Trophoblast cell (in vitro differentiated cells and primary cell): ENCODE measurements at regions not wholly inside any gene's neighbourhood (a gene's known extent, or its start where the extent isn't known, plus 50 kb on each side); places are given as distances from the start of the nearest gene placed in this dataset.

Source experiments
- DNase-seq, 2 donors: peaks; one replicate each; pipeline ENCODE4 v3.0.0-alpha.2; 2016
- H2AFZ ChIP-seq: 2 replicates; pipeline ENCODE4 v1.6.1; 2013; ENCODE audit warnings: low read length, moderate library complexity, mild to moderate bottlenecking; ENCODE audit not compliant: insufficient read depth, poor library complexity
- H2AK5ac ChIP-seq: 2 replicates; pipeline ENCODE4 v1.6.1; 2013; ENCODE audit warnings: mild to moderate bottlenecking, low read length
- H2BK120ac ChIP-seq: 2 replicates; pipeline ENCODE4 v1.6.1; 2013; ENCODE audit warnings: low read length, mild to moderate bottlenecking, moderate library complexity; ENCODE audit not compliant: insufficient read depth, poor library complexity
- H2BK12ac ChIP-seq: 2 replicates; pipeline ENCODE4 v1.6.1; 2013; ENCODE audit warnings: mild to moderate bottlenecking, low read length, moderate library complexity
- H2BK5ac ChIP-seq: 2 replicates; pipeline ENCODE4 v1.6.1; 2013; ENCODE audit warnings: low read length, low read depth, moderate library complexity, mild to moderate bottlenecking; ENCODE audit not compliant: poor library complexity
- H3K14ac ChIP-seq: 2 replicates; pipeline ENCODE4 v1.6.1; 2013; ENCODE audit warnings: mild to moderate bottlenecking, low read length
- H3K18ac ChIP-seq: 2 replicates; pipeline ENCODE4 v1.6.1; 2013; ENCODE audit warnings: mild to moderate bottlenecking, low read length
- H3K23ac ChIP-seq: 2 replicates; pipeline ENCODE4 v1.6.1; 2013; ENCODE audit warnings: low read length
- H3K27ac ChIP-seq: 2 replicates; pipeline ENCODE4 v1.5.1; 2013; ENCODE audit warnings: low read depth, mild to moderate bottlenecking, inconsistent platforms, low read length, moderate library complexity
- H3K27me3 ChIP-seq: 2 replicates; pipeline ENCODE4 v1.6.1; 2013; ENCODE audit warnings: inconsistent platforms, mild to moderate bottlenecking, low read length, moderate library complexity; ENCODE audit not compliant: insufficient read depth
- H3K36me3 ChIP-seq, 2 experiments: 1 replicate in 1 of 2; 2 replicates in 1 of 2; pipeline ENCODE4 v1.6.1; 2013; ENCODE audit warnings: low read length in 2 of 2, mild to moderate bottlenecking in 2 of 2, moderate library complexity in 1 of 2; ENCODE audit not compliant: insufficient read depth in 2 of 2, control insufficient read depth in 1 of 2
- H3K4ac ChIP-seq: 2 replicates; pipeline ENCODE4 v1.6.1; 2013; ENCODE audit warnings: low read depth, mild to moderate bottlenecking, low read length, moderate library complexity
- H3K4me1 ChIP-seq, 2 experiments: 1 replicate in 1 of 2; 2 replicates in 1 of 2; pipeline ENCODE4 v1.6.1; 2013; ENCODE audit warnings: low read length in 2 of 2, mild to moderate bottlenecking in 2 of 2, moderate library complexity in 1 of 2; ENCODE audit not compliant: insufficient read depth in 2 of 2, control insufficient read depth in 1 of 2
- H3K4me2 ChIP-seq: 2 replicates; pipeline ENCODE4 v1.6.1; 2013; ENCODE audit warnings: inconsistent platforms, mild to moderate bottlenecking, low read length, moderate library complexity
- H3K4me3 ChIP-seq: 2 replicates; pipeline ENCODE4 v1.5.1; 2013; ENCODE audit warnings: mild to moderate bottlenecking, low read depth, low read length, inconsistent platforms
- H3K79me1 ChIP-seq: one replicate; pipeline ENCODE4 v1.6.1; 2013; ENCODE audit warnings: low read length
- H3K79me2 ChIP-seq: 2 replicates; pipeline ENCODE4 v1.6.1; 2013; ENCODE audit warnings: low read length, mild to moderate bottlenecking; ENCODE audit not compliant: control insufficient read depth, insufficient read depth, poor library complexity
- H3K9ac ChIP-seq: 2 replicates; pipeline ENCODE4 v1.6.1; 2013; ENCODE audit warnings: mild to moderate bottlenecking, low read length
- H3K9me3 ChIP-seq: 2 replicates; pipeline ENCODE4 v1.6.1; 2013; ENCODE audit warnings: low read depth, mild to moderate bottlenecking, control low read depth, inconsistent platforms, low read length; ENCODE audit not compliant: insufficient read depth
- H4K12ac ChIP-seq: 2 replicates; pipeline ENCODE4 v1.6.1; 2013; ENCODE audit warnings: low read depth, mild to moderate bottlenecking, low read length, moderate library complexity
- H4K8ac ChIP-seq: 2 replicates; pipeline ENCODE4 v1.6.1; 2013; ENCODE audit warnings: low read depth, mild to moderate bottlenecking, low read length, moderate library complexity
- H4K91ac ChIP-seq: one replicate; pipeline ENCODE4 v1.6.1; 2013; ENCODE audit warnings: low read depth, mild to moderate bottlenecking, low read length, moderate library complexity
- WGBS: extraction: QIAGEN DNeasy Blood & Tissue Kit; methylation state at CpG from one replicate; pipeline ENCODE4 v1.1.7; 2013; ENCODE audit warnings: missing lambda C conversion rate; ENCODE audit not compliant: insufficient read length, insufficient coverage; ENCODE audit errors: extremely low coverage; 5-methylcytosine and 5-hydroxymethylcytosine counted together

GRCh38 chr4:28357990-28358389 lies 1497.3 kb downstream of the STIM2 start:
- H3K79me1 ChIP-seq = no peaks in the 10 kb centered on the region
- no peak overlapping the region for H3K9ac ChIP-seq
- H4K8ac ChIP-seq = no peak overlapping the region
- no peak overlapping the region for H3K27ac ChIP-seq
- no peak overlapping the region for H2AK5ac ChIP-seq
- no peak overlapping the region for H2BK12ac ChIP-seq
- H3K9me3 ChIP-seq = no peaks in the 10 kb centered on the region
- H3K14ac ChIP-seq = no peak overlapping the region
- H3K4me3 ChIP-seq = no peak overlapping the region
- no peaks in the 10 kb centered on the region for H3K4me1 ChIP-seq
- H2AFZ ChIP-seq = no peak overlapping the region
- no peak overlapping the region for H2BK5ac ChIP-seq
- no peak overlapping the region for H3K23ac ChIP-seq
- no peak overlapping the region for H2BK120ac ChIP-seq
- WGBS = no CpG with 5 or more reads among the region's 4 CpGs
- H4K91ac ChIP-seq = no peak overlapping the region
- H3K79me2 ChIP-seq = no peaks in the 10 kb centered on the region
- H3K36me3 ChIP-seq = no peaks in the 10 kb centered on the region
- H3K4ac ChIP-seq = no peak overlapping the region
- no peak overlapping the region for H4K12ac ChIP-seq
- H3K4me2 ChIP-seq = no peak overlapping the region
- no peak overlapping the region for H3K18ac ChIP-seq
- no peaks in the 10 kb centered on the region for H3K27me3 ChIP-seq
- no peak for DNase-seq

- Histone ChIP-seq H3K9ac (no peak overlapping the region), H3K27me3 (no peaks in the 10 kb centered on the region), H3K23ac (no peak overlapping the region), H3K4me3 (no peak overlapping the region), H2AFZ (no peak overlapping the region), H3K79me2 (no peaks in the 10 kb centered on the region), H3K4me2 (no peak overlapping the region), H3K14ac (no peak overlapping the region), H3K18ac (no peak overlapping the region), H2AK5ac (no peak overlapping the region), H3K9me3 (no peaks in the 10 kb centered on the region), H3K36me3 (no peaks in the 10 kb centered on the region), H4K12ac (no peak overlapping the region), H2BK12ac (no peak overlapping the region), H3K4me1 (no peaks in the 10 kb centered on the region), H3K79me1 (no peaks in the 10 kb centered on the region), H3K27ac (no peak overlapping the region), H4K8ac (no peak overlapping the region), H4K91ac (no peak overlapping the region), H2BK5ac (no peak overlapping the region), H2BK120ac (no peak overlapping the region), H3K4ac (no peak overlapping the region)
- no CpG with 5 or more reads among the region's 2 CpGs for WGBS
- no peak for DNase-seq
Measured at GRCh38 chr4:28358606-28359005, 1498.0 kb downstream of the STIM2 start.

- H3K79me2 ChIP-seq = no peaks in the 10 kb centered on the region
- H3K18ac ChIP-seq = no peak overlapping the region
- H3K79me1 ChIP-seq = no peaks in the 10 kb centered on the region
- DNase-seq = no peak
- no peaks in the 10 kb centered on the region for H3K9me3 ChIP-seq
- H3K9ac ChIP-seq = no peak overlapping the region
- no peak overlapping the region for H3K23ac ChIP-seq
- no peak overlapping the region for H2AK5ac ChIP-seq
- no peak overlapping the region for H3K4me2 ChIP-seq
- no peak overlapping the region for H2BK120ac ChIP-seq
- H3K4me1 ChIP-seq = no peaks in the 10 kb centered on the region
- WGBS = no CpG with 5 or more reads among the region's 2 CpGs
- no peaks in the 10 kb centered on the region for H3K27me3 ChIP-seq
- no peak overlapping the region for H2BK5ac ChIP-seq
- no peak overlapping the region for H4K12ac ChIP-seq
- no peak overlapping the region for H2BK12ac ChIP-seq
- no peaks in the 10 kb centered on the region for H3K36me3 ChIP-seq
- no peak overlapping the region for H4K91ac ChIP-seq
- no peak overlapping the region for H3K14ac ChIP-seq
- no peak overlapping the region for H3K4me3 ChIP-seq
- no peak overlapping the region for H2AFZ ChIP-seq
- no peak overlapping the region for H3K27ac ChIP-seq
- H4K8ac ChIP-seq = no peak overlapping the region
- no peak overlapping the region for H3K4ac ChIP-seq
Measured at GRCh38 chr4:28360681-28361080, 1500.0 kb downstream of the STIM2 start.

GRCh38 chr4:28362169-28362568 lies 1501.5 kb downstream of the STIM2 start:
- Histone ChIP-seq H3K23ac (no peak overlapping the region), H4K91ac (no peak overlapping the region), H3K27ac (no peak overlapping the region), H3K9ac (no peak overlapping the region), H4K12ac (no peak overlapping the region), H3K18ac (no peak overlapping the region), H3K79me1 (peaks cover 2% of the 10 kb centered on the region), H2AK5ac (no peak overlapping the region), H3K36me3 (no peaks in the 10 kb centered on the region), H3K4me1 (peaks cover 0 to 2% of the 10 kb centered on the region in 2 experiments), H2AFZ (no peak overlapping the region), H3K14ac (no peak overlapping the region), H4K8ac (no peak overlapping the region), H2BK120ac (no peak overlapping the region), H2BK5ac (no peak overlapping the region), H3K79me2 (no peaks in the 10 kb centered on the region), H3K27me3 (no peaks in the 10 kb centered on the region), H3K4me2 (no peak overlapping the region), H2BK12ac (no peak overlapping the region), H3K9me3 (no peaks in the 10 kb centered on the region), H3K4ac (no peak overlapping the region), H3K4me3 (no peak overlapping the region)
- no peak for DNase-seq
- no CpG with 5 or more reads among the region's 4 CpGs for WGBS
